Thyroid gland (tissue), 4 donors: ENCODE measurements at regions not wholly inside any gene's neighbourhood (a gene's known extent, or its start where the extent isn't known, plus 50 kb on each side); places are given as distances from the start of the nearest gene placed in this dataset.

Experiments
- CTCF ChIP-seq, 6 experiments: fragments of 200-600 bp in 3 of 6; fragments of 450-650 bp in 3 of 6; sonication (generic) in 3 of 6; IDR thresholded peaks; one replicate each; pipeline ENCODE4 v1.5.1; 2016 to 2019; ENCODE audit warnings: antibody characterized with exemption in 6 of 6, mild to moderate bottlenecking in 2 of 6, inconsistent platforms in 1 of 6, moderate library complexity in 1 of 6
- POLR2A ChIP-seq, 2 donors: fragments of 450-650 bp; IDR thresholded peaks; one replicate each; pipeline ENCODE4 v1.6.1; 2017; ENCODE audit warnings: antibody characterized with exemption in 2 of 2, mild to moderate bottlenecking in 2 of 2, moderate library complexity in 1 of 2

DNA sequence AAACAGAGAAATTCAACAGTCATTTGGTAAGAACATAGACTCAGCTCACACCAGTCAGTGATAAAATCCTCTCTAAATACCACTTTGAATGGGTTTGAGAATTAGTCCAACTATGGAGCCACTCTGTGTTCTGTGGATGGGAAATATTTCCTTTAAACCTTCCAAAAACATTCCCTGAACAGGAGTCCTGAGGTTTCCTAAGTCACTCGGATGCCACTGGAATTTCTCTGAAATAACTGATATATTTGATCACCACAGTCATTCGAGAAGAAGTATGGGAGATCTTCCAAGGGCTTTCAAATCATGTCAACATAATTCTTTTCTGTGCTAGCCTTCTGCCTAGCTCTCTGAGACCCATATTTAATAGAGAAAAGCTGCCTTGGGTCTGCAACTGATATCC, 958.6 kb downstream of the STIM2 start:
- TF ChIP-seq CTCF (IDR thresholded peaks at IDR 0.05) (no peak), POLR2A (IDR thresholded peaks at IDR 0.05) (no peak)
